CD4-positive, alpha-beta T cell treated with Interleukin-12 subunit alpha and Interleukin-12 subunit beta, for 1 hour (primary cell): ENCODE measurements at regions not wholly inside any gene's neighbourhood (a gene's known extent, or its start where the extent isn't known, plus 50 kb on each side); places are given as distances from the start of the nearest gene placed in this dataset.
"Not testable (repeated sequence)": the region's sequence is repeated elsewhere in the genome, so short reads cannot be mapped to it uniquely, and the experiment has no call there.

Experiments
- DNase-seq: peaks from one replicate; pipeline ENCODE4 v3.0.0-alpha.2; 2020

DNA sequence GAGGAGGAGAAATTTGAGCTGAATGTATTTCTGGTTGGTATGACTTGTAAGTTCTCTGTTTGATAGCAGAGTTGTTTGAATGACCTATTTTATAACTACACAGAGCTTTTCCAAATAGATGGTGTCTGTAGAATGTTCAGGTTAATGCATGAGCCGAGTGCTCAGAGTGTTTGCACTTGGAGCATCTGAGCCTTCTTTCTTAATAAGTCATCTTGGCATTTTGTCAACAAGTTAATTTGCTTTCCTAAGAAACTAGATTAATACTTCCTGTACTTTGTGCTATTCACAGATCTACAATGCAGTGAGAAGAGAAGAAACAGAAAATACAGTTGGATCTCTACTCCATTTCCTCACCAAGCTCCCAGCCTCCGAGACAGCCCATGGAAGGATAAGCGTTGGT is 138.2 kb downstream of the PLCE1 start:
- no peak for DNase-seq

DNA sequence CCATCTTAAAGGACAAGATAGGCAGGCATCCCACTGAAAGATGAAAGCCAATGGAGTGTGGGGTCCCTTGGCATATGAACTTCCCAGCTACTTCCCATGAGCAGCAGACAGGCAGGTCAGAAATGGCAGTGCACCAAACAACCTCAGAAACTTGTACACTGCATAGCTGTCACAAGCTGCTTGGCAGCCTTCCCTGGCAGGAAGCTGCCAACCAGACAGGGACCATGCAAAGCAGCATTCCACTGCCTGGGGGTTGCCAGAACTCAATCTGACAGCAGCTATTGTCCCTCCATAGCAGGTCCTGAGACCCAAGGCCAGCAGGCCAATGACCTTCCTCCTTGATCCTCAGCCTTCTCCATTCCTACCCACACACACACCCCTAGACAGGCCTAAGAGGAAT is 139.5 kb downstream of the PLCE1 start:
- DNase-seq: no peak

DNA sequence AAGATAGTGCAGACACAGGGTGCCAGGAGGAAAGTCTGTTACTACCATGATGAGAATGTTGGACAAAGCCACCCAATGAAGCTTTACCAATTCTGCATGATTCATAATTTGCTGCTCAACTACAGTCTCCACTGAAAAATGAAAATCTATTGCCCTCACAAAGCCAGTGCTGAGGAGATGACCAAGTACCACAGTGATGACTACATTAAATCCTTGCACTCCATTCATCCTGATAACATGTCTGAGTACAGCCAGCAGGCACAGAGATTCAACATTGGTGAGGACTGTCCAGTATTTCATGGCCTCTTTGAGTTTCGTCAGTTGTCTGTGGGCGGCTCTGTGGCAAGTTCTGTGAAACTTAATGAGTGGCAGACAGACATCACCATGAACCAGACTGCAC is 144.0 kb downstream of the PLCE1 start:
- no peak for DNase-seq

DNA sequence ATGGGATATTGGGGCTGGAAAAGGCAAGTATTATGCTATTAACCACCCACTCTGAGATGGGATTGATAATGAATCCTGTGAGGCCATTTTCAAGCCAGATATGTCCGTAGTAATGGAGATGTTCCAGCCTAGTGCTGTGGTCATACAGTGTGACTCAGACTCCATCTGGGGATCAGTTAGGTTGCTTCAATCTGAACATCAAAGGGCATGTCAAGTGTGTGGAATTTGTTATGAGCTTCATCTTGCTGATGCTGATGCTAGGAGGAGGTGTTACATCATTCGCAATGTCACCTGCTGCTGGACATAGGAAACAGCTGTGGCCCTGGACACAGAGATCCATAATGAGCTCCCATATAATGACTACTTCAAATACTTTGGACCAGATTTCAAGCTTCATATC is 144.7 kb downstream of the PLCE1 start:
- no peak for DNase-seq

DNA sequence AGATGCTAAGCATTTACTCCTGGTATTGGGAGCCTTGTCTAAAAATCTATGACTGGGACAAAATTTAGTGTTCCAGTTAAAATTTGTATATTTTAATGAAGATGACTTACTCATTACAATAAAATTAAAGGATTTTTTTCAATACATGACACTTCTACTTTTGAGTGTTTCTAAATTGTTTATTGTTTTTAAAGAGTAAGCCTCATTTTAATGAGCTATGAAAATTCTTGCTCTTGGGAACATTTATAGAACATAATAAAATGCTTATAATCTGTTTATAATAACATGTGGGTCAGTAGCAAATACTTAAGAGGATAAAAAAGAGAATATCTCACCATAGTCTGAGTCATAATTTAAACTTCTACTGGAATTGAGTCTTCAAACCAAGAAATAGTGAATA is 149.5 kb downstream of the PLCE1 start:
- DNase-seq: no peak

DNA sequence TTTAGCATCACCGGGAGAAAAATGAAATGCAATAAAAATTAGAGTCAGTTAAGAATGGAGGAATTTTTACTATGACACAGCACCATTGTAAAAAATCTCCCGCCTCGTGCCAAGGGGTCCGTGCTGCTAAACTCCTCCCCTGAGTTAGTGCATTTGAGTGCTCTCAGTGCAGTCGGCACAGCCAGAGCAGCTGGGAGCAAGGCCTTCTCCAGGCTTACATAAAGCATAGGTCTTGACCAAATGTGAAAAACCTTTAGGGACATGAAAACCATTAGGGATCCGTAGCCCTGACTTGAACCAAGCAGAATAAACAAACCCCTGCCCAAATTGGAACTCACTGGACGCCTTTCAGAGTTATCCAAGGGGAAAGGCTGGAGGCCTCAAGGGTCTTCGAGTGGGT is 152.6 kb downstream of the PLCE1 start:
- no peak for DNase-seq

DNA sequence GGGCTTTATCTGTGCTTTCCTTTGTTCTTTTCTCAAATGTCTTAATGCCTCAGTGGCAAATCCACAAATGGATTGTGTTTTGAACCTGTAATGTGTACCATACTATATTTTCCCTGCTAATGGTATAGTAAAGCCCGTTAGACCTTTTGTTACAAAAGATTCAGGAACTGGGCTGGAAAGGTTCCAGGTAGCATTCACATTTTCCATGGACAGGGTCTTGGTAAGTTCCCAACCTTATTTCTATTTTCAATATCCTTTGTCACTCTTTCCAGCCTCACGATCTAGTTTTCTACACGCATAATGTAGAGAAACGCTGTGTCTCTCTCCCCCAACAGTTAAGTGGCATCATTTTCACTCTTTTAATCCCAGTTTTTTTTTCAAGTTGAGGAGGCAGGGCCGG is 153.0 kb downstream of the PLCE1 start:
- no peak for DNase-seq

DNA sequence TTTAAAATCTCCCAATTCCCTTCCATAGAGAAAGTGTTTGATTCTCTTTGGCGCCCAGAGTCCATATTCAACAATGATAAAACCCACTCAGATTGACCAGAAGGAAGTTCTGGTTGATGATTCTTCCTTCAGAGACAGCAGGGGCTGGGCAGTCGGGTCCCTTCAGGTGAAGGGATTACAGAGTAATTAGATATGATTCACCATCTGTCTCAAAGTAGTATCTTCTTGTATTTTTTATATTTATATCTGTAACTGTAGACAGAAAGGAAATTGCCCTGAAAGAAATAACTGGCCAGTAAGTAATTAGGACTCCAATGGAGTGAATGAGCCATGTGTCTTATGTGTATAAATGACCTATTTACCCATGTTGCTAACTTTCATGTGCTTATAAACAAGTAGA is 156.0 kb downstream of the PLCE1 start:
- no peak for DNase-seq

DNA sequence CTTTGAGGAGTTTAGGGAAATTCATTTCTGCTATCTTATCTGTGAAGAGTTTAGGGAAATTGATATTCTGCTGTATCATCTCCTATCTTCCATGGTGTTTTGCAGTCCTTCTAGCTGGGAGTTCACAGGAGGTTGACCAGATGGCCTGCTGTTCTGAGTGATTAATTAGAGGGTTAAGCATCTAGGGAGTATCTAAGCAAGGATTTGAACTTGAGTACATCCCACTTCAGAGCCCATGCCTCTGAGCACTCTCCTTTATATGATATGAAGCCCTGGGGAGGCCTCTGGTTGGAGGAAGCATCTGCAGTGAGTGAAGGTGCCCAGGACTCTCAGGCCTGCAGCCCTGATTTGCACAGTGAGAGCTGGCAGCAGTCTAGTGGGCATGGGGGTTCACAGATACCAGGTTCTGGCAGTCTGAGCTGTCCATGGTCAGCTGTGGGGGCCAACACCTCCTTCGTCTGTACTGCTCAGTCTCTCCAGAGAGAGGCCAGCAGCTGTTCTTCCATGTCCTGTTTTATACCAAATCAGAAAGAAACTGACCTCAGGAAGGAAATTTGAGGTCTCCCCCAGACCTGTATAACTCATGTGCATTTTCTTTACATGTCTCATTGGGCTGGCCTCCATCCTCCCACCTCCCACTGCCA is 156.9 kb downstream of the PLCE1 start:
- DNase-seq: no peak

DNA sequence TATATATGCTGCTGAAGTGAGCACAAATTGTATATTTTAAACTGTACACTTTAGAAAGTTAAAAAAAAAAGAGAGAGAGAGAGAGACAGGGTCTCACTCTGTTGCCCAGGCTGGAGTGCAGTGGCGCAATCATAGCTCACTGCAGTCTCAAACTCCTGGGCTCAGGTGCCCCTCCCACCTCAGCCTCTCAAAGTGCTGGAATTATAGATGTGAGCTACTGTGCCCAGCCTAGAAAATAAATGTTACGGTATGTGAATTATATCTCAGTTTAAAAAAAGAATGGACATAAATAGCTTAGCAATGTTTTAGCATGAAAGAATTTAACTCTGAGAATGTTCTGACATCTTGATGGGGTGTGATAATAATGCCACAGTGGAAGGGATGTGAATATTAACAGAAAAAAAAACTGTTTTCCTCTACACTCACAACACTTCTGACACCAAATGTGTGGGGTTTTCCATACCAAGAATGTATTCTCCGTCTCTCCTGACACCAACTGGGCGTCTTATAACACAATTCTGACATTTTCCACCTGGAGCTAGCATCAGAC is 162.1 kb downstream of the PLCE1 start:
- no peak for DNase-seq

DNA sequence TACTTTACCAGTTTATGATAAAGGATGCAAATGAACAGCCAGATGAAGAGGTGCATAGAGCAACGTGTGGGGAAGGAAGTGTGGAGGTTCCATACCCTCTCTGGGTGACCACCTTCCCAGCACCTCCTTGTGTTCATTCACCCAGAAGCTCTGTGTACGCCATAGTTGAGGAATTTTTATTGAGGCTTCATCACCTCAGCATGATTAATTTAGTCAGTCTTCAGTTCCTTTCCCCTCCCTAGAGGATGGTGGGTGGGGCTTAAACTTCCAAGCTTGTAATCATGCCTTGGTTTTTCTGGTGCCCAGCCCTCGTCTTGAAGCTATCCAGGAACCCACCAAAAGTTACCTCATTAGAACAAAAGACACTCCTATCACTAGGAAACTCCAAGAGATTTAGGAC is 162.7 kb downstream of the PLCE1 start:
- no peak for DNase-seq

DNA sequence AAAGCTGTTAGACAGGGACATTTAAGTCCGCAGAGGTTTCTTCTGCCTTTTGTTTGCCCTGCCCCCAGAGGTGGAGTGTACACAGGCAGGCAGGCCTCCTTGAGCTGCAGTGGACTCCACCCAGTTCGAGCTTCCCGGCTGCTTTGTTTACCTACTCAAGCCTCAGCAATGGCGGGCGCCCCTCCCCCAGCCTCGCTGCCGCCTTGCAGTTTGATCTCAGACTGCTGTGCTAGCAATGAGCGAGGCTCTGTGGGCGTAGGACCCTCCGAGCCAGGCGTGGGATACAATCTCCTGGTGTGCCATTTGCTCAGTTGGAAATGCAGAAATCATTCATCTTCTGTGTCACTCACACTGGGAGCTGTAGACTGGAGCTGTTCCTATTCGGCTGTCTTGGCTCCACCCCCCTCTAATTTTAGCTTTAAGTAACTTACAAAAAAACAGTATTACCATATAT is 171.5 kb downstream of the PLCE1 start:
- not testable (repeated sequence) for DNase-seq

DNA sequence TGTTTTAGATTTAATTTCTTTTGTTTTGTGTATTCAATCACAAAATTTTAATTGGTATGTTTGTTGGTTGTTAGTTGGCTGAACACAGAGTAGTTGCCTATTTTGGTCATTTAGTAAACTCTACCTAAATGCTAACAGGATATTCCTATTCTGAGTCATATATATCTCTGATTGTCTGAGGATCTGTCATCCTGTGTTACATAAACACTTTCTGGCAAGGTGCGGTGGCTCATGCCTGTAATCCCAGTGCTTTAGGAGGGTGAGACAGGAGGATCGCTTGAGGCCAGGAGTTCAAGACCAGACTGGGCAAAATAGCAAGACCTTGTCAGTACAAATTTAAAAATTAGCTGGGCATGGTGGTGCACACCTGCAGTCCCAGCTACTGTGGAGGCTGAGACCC is 178.6 kb downstream of the PLCE1 start:
- no peak for DNase-seq

DNA sequence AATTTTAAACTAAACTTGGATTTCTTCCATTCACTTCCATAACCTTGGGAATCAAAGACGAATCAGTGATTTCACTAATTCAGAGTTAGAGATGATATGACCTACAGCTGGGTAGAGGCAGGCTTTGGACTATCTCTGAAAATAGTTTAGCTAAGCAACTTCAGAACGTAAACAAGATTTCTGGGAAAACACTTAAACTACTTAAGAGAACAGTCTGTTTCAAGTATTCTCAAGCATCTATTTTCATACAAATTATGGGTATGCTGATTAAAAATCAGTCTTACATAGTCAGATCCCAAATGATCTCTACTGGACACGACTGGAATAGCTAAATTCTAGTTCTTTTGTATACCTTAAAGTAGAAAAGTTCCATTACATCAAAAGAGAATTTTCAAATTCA is 179.9 kb downstream of the PLCE1 start:
- DNase-seq: no peak

DNA sequence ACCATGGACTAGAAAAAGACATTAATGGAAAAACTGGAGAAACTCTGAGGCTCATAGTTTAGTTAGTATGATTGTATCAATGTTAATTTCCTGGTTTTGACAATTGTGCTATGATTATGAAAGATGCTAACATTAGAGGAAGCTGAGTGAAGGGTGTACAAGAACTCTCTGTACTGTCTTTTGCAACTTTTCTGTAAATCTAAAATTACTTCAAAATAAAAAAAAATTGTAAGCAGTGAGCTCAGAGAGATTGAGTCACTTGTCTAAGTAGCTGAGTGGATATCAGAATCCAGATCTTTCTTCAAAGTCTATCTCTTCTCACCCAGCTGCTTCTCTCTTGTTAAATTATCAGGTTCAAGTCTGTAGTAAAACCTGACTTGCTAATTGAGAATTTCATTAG is 181.1 kb downstream of the PLCE1 start:
- DNase-seq: no peak

DNA sequence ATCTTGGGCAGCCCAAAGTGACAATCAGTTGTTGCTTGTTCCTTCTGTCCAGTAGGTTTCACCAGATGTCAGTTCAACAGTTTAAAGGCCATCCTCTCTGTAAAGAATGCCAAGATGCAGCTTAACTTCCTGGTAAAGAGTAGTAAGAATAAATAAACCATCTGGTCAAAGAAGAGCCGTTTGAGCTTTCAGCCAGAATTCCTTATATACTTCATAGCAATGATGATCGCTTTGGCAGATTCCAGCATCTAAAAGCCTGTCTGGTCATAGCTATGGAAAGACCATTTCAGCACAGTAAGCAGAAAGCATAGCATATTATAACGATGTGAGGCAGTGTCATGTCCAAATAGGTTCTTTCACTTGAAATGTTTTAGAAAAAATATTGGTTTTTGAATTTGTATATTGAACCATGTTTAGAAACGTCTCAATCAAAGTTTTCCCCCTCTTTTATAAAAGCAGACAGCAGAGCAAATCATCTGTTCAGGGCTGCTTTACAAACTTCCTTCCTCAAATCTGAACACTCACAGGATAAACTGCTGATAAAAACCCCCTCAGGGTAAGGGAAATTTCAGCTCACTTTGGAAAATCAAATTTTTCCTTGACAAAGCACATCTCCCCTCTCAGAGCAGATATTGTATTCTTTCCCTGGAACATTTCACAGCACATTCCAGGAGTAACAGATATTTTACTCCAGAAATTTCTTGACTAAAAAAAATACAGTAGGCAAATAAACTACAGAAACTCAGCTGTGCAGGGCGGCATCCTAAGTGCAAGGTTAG is 184.1 kb downstream of the NOC3L start:
- DNase-seq: no peak

DNA sequence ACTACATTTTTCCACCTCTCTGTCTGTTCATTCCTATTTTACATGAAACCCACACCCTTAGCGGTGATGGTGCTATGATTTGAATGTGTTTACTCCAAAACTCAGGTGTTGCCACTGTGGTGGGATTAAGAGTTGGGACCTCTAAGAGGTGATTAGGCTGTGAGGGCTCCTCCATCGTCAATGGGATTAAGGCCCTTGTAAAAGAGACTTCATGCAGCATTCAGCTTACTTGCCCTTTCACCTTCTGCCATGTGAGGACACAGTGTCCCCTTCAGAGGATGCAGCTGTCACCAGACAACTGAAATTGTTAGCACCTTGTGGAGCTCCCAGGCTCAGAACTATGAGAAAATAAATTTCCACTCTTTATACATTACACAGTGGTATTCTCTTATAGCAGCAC is 182.2 kb downstream of the NOC3L start:
- DNase-seq: no peak

DNA sequence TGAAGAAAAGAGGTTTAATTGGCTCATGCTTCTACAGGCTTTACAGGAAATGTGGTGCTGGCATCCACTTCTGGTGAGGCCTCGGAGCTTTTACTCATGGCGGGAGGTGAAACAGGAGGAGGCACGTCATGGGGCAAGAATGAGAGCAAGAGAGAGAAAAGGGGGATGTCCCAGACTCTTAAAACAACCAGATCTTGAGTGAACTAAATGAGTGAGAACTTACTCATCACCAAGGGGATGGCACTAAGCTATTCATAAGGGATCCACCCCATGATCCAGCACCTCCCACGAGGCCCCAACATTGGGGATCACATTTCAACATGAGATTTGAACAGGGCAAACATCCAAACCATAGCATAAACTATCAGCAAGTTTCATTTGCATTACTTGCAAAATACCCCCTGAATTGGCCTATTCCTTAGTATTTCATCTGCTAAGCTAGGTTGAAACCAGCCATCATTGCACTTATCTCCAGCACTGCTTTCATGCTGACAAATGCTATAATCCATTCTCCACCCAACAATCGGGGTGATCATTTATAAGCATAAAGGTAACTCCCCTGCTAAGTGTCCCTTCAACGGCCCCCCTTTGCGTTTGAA is 179.0 kb downstream of the NOC3L start:
- no peak for DNase-seq

DNA sequence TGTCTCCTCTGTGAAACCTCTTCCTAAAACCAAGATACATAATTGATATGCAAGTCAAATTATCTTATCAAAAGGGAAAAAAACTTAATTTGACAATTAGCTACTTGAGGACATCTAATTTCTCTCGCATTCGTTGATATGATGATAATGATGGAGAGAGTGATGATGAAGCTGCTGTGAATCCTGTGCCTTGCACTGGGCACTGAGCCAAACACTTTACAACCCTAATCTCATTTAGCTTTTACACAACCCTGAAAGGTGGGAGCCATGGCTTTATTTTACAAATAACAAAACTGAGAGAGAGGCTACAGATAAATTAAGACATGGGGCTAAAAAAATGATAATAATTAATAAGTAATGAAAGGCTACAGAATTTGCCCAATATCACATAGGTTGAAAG is 176.0 kb downstream of the NOC3L start:
- no peak for DNase-seq

DNA sequence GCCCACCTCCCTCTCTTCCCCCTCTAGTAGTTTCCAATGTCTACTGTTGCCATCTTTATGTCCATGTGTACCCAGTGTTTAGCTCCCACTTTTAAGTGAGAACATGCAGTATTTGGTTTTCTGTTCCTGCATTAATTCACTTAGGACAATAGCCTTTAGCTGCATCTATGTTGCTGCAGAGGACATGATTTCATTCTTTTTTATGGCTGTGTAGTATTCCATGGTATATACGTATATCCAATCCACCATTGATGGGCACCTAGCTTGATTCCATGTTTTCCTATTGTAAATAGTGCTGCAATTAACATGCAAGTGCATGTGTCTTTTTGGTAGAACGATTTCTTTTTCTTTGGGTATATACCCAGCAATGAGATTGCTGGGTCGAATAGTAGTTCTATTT is 170.4 kb downstream of the NOC3L start:
- no peak for DNase-seq

DNA sequence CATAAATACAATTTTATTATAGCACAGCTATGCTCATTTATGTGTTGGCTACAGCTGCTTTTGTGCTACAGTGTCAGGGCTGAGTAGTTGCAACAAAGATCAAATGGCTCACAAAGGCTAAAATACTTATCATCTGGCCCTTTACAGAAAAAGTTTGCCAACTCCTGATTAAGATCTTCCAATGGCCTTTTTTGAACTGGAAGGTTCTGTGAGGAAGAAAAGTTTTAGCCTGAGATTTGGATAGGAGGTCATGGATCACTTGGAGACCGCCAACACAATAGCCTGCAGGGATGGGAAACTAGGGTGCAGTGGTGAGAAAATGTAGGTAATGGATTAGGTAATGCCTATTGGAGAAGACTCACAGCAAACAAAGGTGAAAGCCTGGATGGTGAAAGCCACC is 169.8 kb downstream of the NOC3L start:
- no peak for DNase-seq

DNA sequence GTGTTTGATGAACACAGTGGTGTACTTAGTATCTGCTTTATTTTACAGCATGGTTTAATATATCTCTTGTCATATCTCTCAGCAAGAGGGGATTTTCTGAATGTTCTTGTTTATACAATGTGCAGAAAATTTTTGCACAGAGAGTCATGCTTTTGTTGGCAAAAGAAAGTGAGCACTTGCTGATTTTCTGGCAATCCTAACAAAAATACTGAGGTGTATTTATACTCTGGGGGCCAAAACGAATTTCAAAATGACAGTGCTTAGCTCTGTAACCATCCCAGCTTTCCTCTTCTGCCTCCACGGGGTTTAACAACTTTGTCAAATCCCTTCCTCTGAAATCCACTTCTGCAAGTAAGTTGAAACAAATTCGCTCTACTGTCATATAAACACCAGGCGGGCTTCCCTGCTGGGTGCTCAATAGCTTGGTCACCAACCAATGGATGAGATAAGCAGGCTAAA is 169.2 kb downstream of the NOC3L start:
- no peak for DNase-seq

DNA sequence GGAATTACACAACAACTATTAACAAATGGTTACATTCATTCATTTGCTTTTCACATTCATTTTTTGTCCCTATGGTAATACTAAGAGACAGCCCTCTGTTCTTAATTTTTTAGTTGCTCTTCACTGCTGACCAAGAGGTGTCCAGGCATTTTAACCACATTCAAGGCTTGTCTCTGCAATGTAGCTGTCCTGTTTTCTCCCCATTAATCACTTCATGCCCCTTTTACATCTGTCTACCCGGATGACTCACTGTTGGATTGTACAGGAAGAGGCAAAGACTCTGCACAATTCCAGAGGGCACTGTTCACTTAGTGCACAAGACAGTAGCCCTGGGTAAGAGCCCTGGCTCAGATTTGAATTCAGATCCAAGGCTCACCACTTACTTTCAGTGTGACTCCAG is 168.5 kb downstream of the NOC3L start:
- no peak for DNase-seq

DNA sequence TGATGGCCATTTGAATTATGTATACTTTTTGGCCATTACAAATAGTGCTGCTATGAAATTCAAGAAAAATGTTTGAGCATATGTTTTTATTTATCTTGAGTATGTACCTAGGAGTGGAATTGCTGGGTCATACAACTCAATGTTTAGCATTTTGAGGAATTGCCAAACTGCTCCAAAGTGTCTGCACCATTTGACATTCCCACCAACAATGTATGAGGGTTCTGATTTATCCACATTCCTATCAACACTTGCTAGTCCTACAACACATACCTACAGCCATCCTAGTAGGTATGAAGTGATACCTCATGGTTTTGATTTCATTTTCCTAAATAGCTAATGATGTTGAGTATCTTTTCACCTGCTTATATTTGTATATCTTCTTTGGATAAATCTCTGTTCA is 165.5 kb downstream of the NOC3L start:
- DNase-seq: no peak
